HepG2 (cell line): ENCODE measurements at regions not wholly inside any gene's neighbourhood (a gene's known extent, or its start where the extent isn't known, plus 50 kb on each side); places are given as distances from the start of the nearest gene placed in this dataset.

Experiments
- ATAC-seq: fragments of 200-7000 bp; cut with Tn5 transposase; 3 replicates; pipeline ENCODE4 v1.9.1; 2020; ENCODE audit warnings: mild to moderate bottlenecking, moderate library complexity
- BruUV-seq: library from RNA; stranded (reverse); fragments of 400-500 nt; replicated peaks from 2 replicates; lab custom pipeline; 2021; lab: Mats Ljungman, UMichigan
- CTCF ChIA-PET: fragments of 300-600 bp; formaldehyde crosslinking; extraction: SDS; loops from one replicate; lab custom pipeline; 2021; ENCODE audit warnings: low total read pairs, inconsistent platforms, low intra/inter-chr PET ratio; lab: Yijun Ruan, JAX
- POLR2A ChIA-PET: fragments of 350-600 bp; sonication (Branson Sonifier 250); formaldehyde crosslinking; loops from one replicate; lab custom pipeline; 2020; ENCODE audit warnings: antibody characterized with exemption, inconsistent platforms; lab: Yijun Ruan, JAX
- DNase-seq: peaks from one replicate; pipeline ENCODE4 v3.0.0-alpha.2; 2015; ENCODE audit warnings: low spot score
- FAIRE-seq: peaks from 3 replicates; lab custom pipeline; 2011; peaks lifted over from hg19 to GRCh38; lab: Jason Lieb, UNC
- H2AFZ ChIP-seq: one replicate; pipeline ENCODE4 v1.6.1; 2011; ENCODE audit warnings: low read length, inconsistent platforms
- H3K27ac ChIP-seq: fragments of 300-600 bp; 3 replicates; pipeline ENCODE4 v1.8.0; 2011; ENCODE audit warnings: mixed run types, mild to moderate bottlenecking, mixed read lengths, low read length, inconsistent platforms; ENCODE audit not compliant: insufficient read depth; ENCODE audit errors: extremely low read length
- H3K27me3 ChIP-seq, 2 experiments: fragments of 200-600 bp in 1 of 2; 2 replicates in 1 of 2; 3 replicates in 1 of 2; pipeline versions ENCODE4 v1.6.0 to v1.8.0; 2011; ENCODE audit warnings: low read length in 2 of 2, mild to moderate bottlenecking in 2 of 2, moderate library complexity in 2 of 2, inconsistent platforms in 1 of 2; ENCODE audit not compliant: insufficient read depth in 2 of 2, control insufficient read depth in 1 of 2
- H3K36me3 ChIP-seq, 2 experiments: fragments of 200-600 bp in 1 of 2; replicated peaks in 1 of 2; 2 replicates in 1 of 2; 3 replicates in 1 of 2; pipeline versions ENCODE4 v1.5.1 to v1.8.0; 2011; ENCODE audit warnings: low read length in 2 of 2, inconsistent platforms in 1 of 2; ENCODE audit not compliant: insufficient read depth in 2 of 2, control insufficient read depth in 1 of 2
- H3K4me1 ChIP-seq: 2 replicates; pipeline ENCODE4 v1.5.1; 2012; ENCODE audit warnings: low read length, inconsistent platforms; ENCODE audit not compliant: insufficient read depth
- H3K4me2 ChIP-seq: 2 replicates; pipeline ENCODE4 v1.6.0; 2011; ENCODE audit warnings: low read depth, low read length, inconsistent platforms
- H3K4me3 ChIP-seq, 3 experiments: fragments of 200-600 bp in 1 of 3; sonication (generic), shearing (Covaris generic) in 1 of 3; replicated peaks in 1 of 3; 2 replicates each; pipeline ENCODE4 v1.5.1; 2011 to 2016; ENCODE audit warnings: low read length in 3 of 3, inconsistent platforms in 2 of 3, low read depth in 2 of 3, mild to moderate bottlenecking in 2 of 3, control low read depth in 1 of 3, mixed read lengths in 1 of 3; ENCODE audit not compliant: insufficient read depth in 1 of 3
- H3K79me2 ChIP-seq: one replicate; pipeline ENCODE4 v1.6.1; 2011; ENCODE audit warnings: low read length, inconsistent platforms; ENCODE audit not compliant: insufficient read depth
- H3K9ac ChIP-seq: 2 replicates; pipeline ENCODE4 v1.6.0; 2011; ENCODE audit warnings: mild to moderate bottlenecking, low read depth, low read length, inconsistent platforms; ENCODE audit not compliant: insufficient read depth
- H3K9me3 ChIP-seq: 2 replicates; pipeline ENCODE4 v1.5.1; 2012; ENCODE audit warnings: mild to moderate bottlenecking, low read length
- H4K20me1 ChIP-seq: 2 replicates; pipeline ENCODE4 v1.6.0; 2011; ENCODE audit warnings: inconsistent platforms, mild to moderate bottlenecking, low read length, moderate library complexity; ENCODE audit not compliant: insufficient read depth
- ELF4 ChIP-seq: sonication (generic); formaldehyde crosslinking; IDR thresholded peaks from 2 replicates; pipeline ENCODE4 v1.5.0; 2020; ENCODE audit warnings: missing genetic modification reagents, mild to moderate bottlenecking, moderate library complexity, borderline replicate concordance
- NPAS2 ChIP-seq: sonication (generic); formaldehyde crosslinking; IDR thresholded peaks from 2 replicates; pipeline ENCODE4 v1.8.0; 2022; ENCODE audit warnings: mild to moderate bottlenecking, missing genetic modification reagents, borderline replicate concordance
- SIX1 ChIP-seq: sonication (generic); formaldehyde crosslinking; IDR thresholded peaks from 2 replicates; pipeline ENCODE4 v1.4.0; 2020; ENCODE audit warnings: missing genetic modification reagents, borderline replicate concordance
- SMC3 ChIP-seq: IDR thresholded peaks from 2 replicates; pipeline ENCODE4 v1.6.1; 2011; ENCODE audit warnings: low read length, improper control_type of control experiment
- SOX5 ChIP-seq: IDR thresholded peaks from 2 replicates; pipeline ENCODE4 v1.6.1; 2016; ENCODE audit warnings: borderline replicate concordance
- ZNF530 ChIP-seq: sonication (generic); formaldehyde crosslinking; IDR thresholded peaks from 2 replicates; pipeline ENCODE4 v1.5.0; 2020; ENCODE audit warnings: low read depth, mild to moderate bottlenecking, missing genetic modification reagents
- WGBS: methylation state at CpG from one replicate; pipeline ENCODE4 v1.1.6; 2017; ENCODE audit warnings: low lambda C conversion rate; 5-methylcytosine and 5-hydroxymethylcytosine counted together
- in situ Hi-C: cut with HindIII; loops from 2 replicates; pipeline ENCODE4 v1.10.0; 2017; ENCODE audit warnings: low pct_unique_long_range_greater_than_20kb; ENCODE audit not compliant: extremely low pct_ligation_motif_present
- intact Hi-C: fragments of 100-400 bp; cut with micrococcal nuclease; formaldehyde crosslinking; loops from one replicate; pipeline ENCODE4 v1.10.0; 2022; ENCODE audit not compliant: unreplicated experiment
- TF ChIP-seq, protein P1 (sequence below): sonication (generic); formaldehyde crosslinking; IDR thresholded peaks from 2 replicates; pipeline ENCODE4 v1.5.1; 2020; ENCODE audit warnings: missing genetic modification reagents, mild to moderate bottlenecking, borderline replicate concordance

DNA sequence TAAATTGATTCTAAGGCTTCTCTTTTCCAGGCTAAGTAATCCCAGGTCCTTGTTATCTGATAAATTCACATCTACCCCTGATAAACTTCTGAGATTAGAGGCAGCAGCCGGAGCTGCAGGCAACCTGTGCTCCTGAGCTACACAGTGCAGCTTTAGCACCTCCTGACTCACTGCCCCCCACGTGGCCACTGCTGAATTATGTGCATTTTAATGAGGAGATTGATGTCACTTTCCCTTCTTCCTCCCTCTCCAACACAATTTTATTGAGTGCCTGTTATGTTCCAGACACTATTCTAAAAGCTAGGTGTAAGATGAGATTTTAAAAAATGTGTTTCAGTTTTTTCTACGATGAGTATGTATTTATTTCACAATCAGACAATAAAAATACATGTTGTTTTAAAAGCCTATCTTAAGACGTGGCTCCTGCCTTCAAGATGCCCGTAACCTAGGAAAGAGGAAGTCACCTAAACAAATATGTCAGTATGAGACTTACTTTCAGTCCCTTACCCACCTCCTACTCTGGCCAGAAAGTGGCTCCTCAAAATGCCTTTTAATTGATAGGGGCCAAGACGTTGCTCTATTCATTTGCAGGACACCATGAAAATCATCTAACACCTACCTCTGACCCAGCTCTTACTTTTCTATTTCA lies 161.5 kb upstream of the PFN2 start:
- H3K79me2 ChIP-seq, result no peaks in the 10 kb centered on the region
- H3K4me1 ChIP-seq, result no peaks in the 10 kb centered on the region
- DNase-seq, result no peak
- no peak overlapping the region for H3K27ac ChIP-seq
- no peak for TF ChIP-seq ZNF530 (CRISPR knock-in tag)
- TF ChIP-seq, protein P1, sequence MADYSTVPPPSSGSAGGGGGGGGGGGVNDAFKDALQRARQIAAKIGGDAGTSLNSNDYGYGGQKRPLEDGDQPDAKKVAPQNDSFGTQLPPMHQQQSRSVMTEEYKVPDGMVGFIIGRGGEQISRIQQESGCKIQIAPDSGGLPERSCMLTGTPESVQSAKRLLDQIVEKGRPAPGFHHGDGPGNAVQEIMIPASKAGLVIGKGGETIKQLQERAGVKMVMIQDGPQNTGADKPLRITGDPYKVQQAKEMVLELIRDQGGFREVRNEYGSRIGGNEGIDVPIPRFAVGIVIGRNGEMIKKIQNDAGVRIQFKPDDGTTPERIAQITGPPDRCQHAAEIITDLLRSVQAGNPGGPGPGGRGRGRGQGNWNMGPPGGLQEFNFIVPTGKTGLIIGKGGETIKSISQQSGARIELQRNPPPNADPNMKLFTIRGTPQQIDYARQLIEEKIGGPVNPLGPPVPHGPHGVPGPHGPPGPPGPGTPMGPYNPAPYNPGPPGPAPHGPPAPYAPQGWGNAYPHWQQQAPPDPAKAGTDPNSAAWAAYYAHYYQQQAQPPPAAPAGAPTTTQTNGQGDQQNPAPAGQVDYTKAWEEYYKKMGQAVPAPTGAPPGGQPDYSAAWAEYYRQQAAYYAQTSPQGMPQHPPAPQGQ (CRISPR knock-in tag), result no peak
- no peak for TF ChIP-seq SOX5 (CRISPR knock-in tag)
- TF ChIP-seq SIX1 (CRISPR knock-in tag), result no peak
- TF ChIP-seq SMC3, result no peak
- no peak for TF ChIP-seq NPAS2 (CRISPR knock-in tag)
- no peak for TF ChIP-seq ELF4 (CRISPR knock-in tag)
- TF ChIP-seq, all 625 proteins: peak for 0
- ChIA-PET CTCF (no interaction called here), POLR2A (no interaction called here)
- Histone ChIP-seq H3K9me3 (no peaks in the 10 kb centered on the region), H3K36me3 (no peaks in the 10 kb centered on the region), H3K9ac (no peak overlapping the region), H4K20me1 (no peaks in the 10 kb centered on the region), H3K4me2 (no peak overlapping the region), H3K27me3 (no peaks in the 10 kb centered on the region; a peak in 1 of 5 replicates), H2AFZ (no peak overlapping the region), H3K4me3 (no peak overlapping the region)
- FAIRE-seq (no peak), ATAC-seq (no peak)
- intact Hi-C loops (loop anchor here (2.0 kb wide), 1 partner anchor 13 kb away; no protein-coding TSS in a partner anchor), in situ Hi-C loops (no loop called here)
- WGBS, result 6% methylated on average over 6 of the region's 6 CpGs
- BruUV-seq, result no TSS peak
